HCT116 (cell line): ENCODE measurements at regions not wholly inside any gene's neighbourhood (a gene's known extent, or its start where the extent isn't known, plus 50 kb on each side); places are given as distances from the start of the nearest gene placed in this dataset.

Experiments used
- ATAC-seq: fragments of 200-7000 bp; cut with Tn5 transposase; 2 replicates; pipeline ENCODE4 v1.9.1; 2020; ENCODE audit warnings: mild to moderate bottlenecking, moderate library complexity
- BruUV-seq: library from RNA; stranded (reverse); fragments of 400-500 nt; replicated peaks from 2 replicates; lab custom pipeline; 2021; lab: Mats Ljungman, UMichigan
- CTCF ChIA-PET: fragments of 300-600 bp; sonication (Branson Sonifier 250); formaldehyde crosslinking; loops from one replicate; lab custom pipeline; 2021; ENCODE audit warnings: antibody characterized with exemption; lab: Charles Lee
- POLR2A ChIA-PET: fragments of 300-600, 350-600 bp; sonication (Branson Sonifier 250); formaldehyde crosslinking; loops from one replicate; lab custom pipeline; 2021; ENCODE audit warnings: antibody characterized with exemption; lab: Charles Lee
- RAD21 ChIA-PET, 2 experiments: fragments of 300-600 bp; sonication (Branson Sonifier 250); formaldehyde crosslinking; loops; one replicate each; lab custom pipeline; 2023; ENCODE audit warnings: low total read pairs in 2 of 2; ENCODE audit not compliant: uncharacterized antibody in 2 of 2, unreplicated experiment in 2 of 2, low non-redundant PET in 1 of 2; lab: Charles Lee
- DNase-seq: peaks from one replicate; pipeline ENCODE4 v3.0.0-alpha.2; 2010; ENCODE audit warnings: low read depth, low spot score
- H2AFZ ChIP-seq: fragments of 200-600 bp; shearing (Covaris generic), sonication (generic); 2 replicates; pipeline ENCODE4 v1.6.1; 2017; ENCODE audit warnings: low read depth, mixed run types, mixed read lengths, antibody characterized with exemption, low read length; ENCODE audit not compliant: poor library complexity, severe bottlenecking
- H3K27ac ChIP-seq: 2 replicates; pipeline ENCODE4 v1.5.1; 2012; ENCODE audit warnings: low read depth, low read length
- H3K27me3 ChIP-seq: fragments of 200-600 bp; sonication (generic); 2 replicates; pipeline ENCODE4 v1.6.1; 2016; ENCODE audit warnings: mixed run types, low read length, mixed read lengths; ENCODE audit not compliant: insufficient read depth
- H3K36me3 ChIP-seq, 2 experiments: fragments of 200-500 bp in 1 of 2; fragments of 200-600 bp in 1 of 2; sonication (Bioruptor generic) in 1 of 2; sonication (generic) in 1 of 2; 2 replicates each; pipeline versions ENCODE4 v1.5.1 to v1.6.1; 2014 to 2016; ENCODE audit warnings: low read length in 2 of 2, inconsistent platforms in 1 of 2, mixed read lengths in 1 of 2, mixed run types in 1 of 2; ENCODE audit not compliant: insufficient read depth in 2 of 2, control insufficient read depth in 1 of 2
- H3K4me1 ChIP-seq, 2 experiments: fragments of 200-600 bp in 1 of 2; sonication (generic) in 1 of 2; 2 replicates each; pipeline versions ENCODE4 v1.5.1 to v1.6.1; 2012 to 2017; ENCODE audit warnings: low read length in 2 of 2, inconsistent platforms in 1 of 2, mild to moderate bottlenecking in 1 of 2, mixed read lengths in 1 of 2, mixed run types in 1 of 2, moderate library complexity in 1 of 2; ENCODE audit not compliant: insufficient read depth in 2 of 2, control insufficient read depth in 1 of 2
- H3K4me2 ChIP-seq: fragments of 200-600 bp; sonication (generic); 2 replicates; pipeline ENCODE4 v1.6.1; 2017; ENCODE audit warnings: mixed run types, low read length, mixed read lengths
- H3K4me3 ChIP-seq, 2 experiments: fragments of 200-600 bp in 1 of 2; sonication (generic) in 1 of 2; replicated peaks in 1 of 2; 2 replicates each; pipeline ENCODE4 v1.5.1; 2011 to 2016; ENCODE audit warnings: low read length in 2 of 2, control low read depth in 1 of 2, low read depth in 1 of 2, mild to moderate bottlenecking in 1 of 2, mixed read lengths in 1 of 2, mixed run types in 1 of 2
- H3K79me2 ChIP-seq: fragments of 200-600 bp; sonication (generic); 2 replicates; pipeline ENCODE4 v1.6.1; 2017; ENCODE audit warnings: mild to moderate bottlenecking, mixed run types, low read length, moderate library complexity, mixed read lengths; ENCODE audit not compliant: insufficient read depth
- H3K9ac ChIP-seq: fragments of 200-600 bp; sonication (generic); 2 replicates; pipeline ENCODE4 v1.6.1; 2016; ENCODE audit warnings: low read length, mixed read lengths
- H3K9me2 ChIP-seq: fragments of 200-600 bp; sonication (generic), shearing (Covaris generic); 2 replicates; pipeline ENCODE4 v1.6.1; 2017; ENCODE audit warnings: mixed run types, mild to moderate bottlenecking, moderate library complexity; ENCODE audit not compliant: insufficient read depth
- H3K9me3 ChIP-seq, 2 experiments: fragments of 200-500 bp in 1 of 2; fragments of 200-600 bp in 1 of 2; sonication (Bioruptor generic) in 1 of 2; sonication (generic) in 1 of 2; 2 replicates each; pipeline ENCODE4 v1.6.1; 2014 to 2017; ENCODE audit warnings: low read length in 2 of 2, mixed read lengths in 2 of 2, inconsistent platforms in 1 of 2, low read depth in 1 of 2, mild to moderate bottlenecking in 1 of 2, mixed run types in 1 of 2, moderate library complexity in 1 of 2; ENCODE audit not compliant: control insufficient read depth in 1 of 2, insufficient read depth in 1 of 2
- H4K20me1 ChIP-seq: fragments of 200-600 bp; sonication (generic), shearing (Covaris generic); 2 replicates; pipeline ENCODE4 v1.6.1; 2017; ENCODE audit warnings: mixed run types, mild to moderate bottlenecking, moderate library complexity; ENCODE audit not compliant: insufficient read depth
- CBX3 ChIP-seq: IDR thresholded peaks from 2 replicates; pipeline ENCODE4 v1.6.1; 2012; ENCODE audit warnings: low read depth
- CTCF ChIP-seq, 3 experiments: fragments of 200-600 bp in 1 of 3; sonication (generic) in 1 of 3; IDR thresholded peaks in 2 of 3; conservative IDR thresholded peaks in 1 of 3; 2 replicates each; pipeline ENCODE4 v1.5.1; 2012 to 2017; ENCODE audit warnings: low read depth in 2 of 3, low read length in 2 of 3, antibody characterized with exemption in 1 of 3, borderline replicate concordance in 1 of 3, control low read depth in 1 of 3, mild to moderate bottlenecking in 1 of 3, mixed read lengths in 1 of 3, mixed run types in 1 of 3, moderate library complexity in 1 of 3; ENCODE audit not compliant: insufficient read depth in 1 of 3
- ELF1 ChIP-seq: IDR thresholded peaks from 2 replicates; pipeline ENCODE4 v1.6.1; 2012; ENCODE audit warnings: low read depth, borderline replicate concordance
- EZH2 ChIP-seq: fragments of 200-600 bp; sonication (generic); IDR thresholded peaks from 2 replicates; pipeline ENCODE4 v1.6.1; 2017; ENCODE audit warnings: antibody characterized with exemption, mixed run types
- FOSL1 ChIP-seq: IDR thresholded peaks from 2 replicates; pipeline ENCODE4 v1.6.1; 2012; ENCODE audit warnings: low read depth
- JUND ChIP-seq: IDR thresholded peaks from 2 replicates; pipeline ENCODE4 v1.6.1; 2012
- POLR2AphosphoS5 ChIP-seq: IDR thresholded peaks from 2 replicates; pipeline ENCODE4 v1.6.1; 2011; ENCODE audit warnings: mild to moderate bottlenecking, low read depth, low read length, moderate library complexity
- RAD21 ChIP-seq: IDR thresholded peaks from 2 replicates; pipeline ENCODE4 v1.6.1; 2012; ENCODE audit warnings: low read depth, mild to moderate bottlenecking
- REST ChIP-seq: IDR thresholded peaks from 2 replicates; pipeline ENCODE4 v1.6.1; 2012; ENCODE audit warnings: low read depth
- SIN3A ChIP-seq: IDR thresholded peaks from 2 replicates; pipeline ENCODE4 v1.6.1; 2012; ENCODE audit warnings: low read depth
- SRF ChIP-seq: IDR thresholded peaks from 2 replicates; pipeline ENCODE4 v1.6.1; 2012; ENCODE audit warnings: low read depth
- TCF7L2 ChIP-seq: IDR thresholded peaks from 2 replicates; pipeline ENCODE4 v1.7.0; 2011; ENCODE audit warnings: borderline replicate concordance, inconsistent platforms; ENCODE audit not compliant: insufficient read depth, insufficient read length; ENCODE audit errors: extremely low read depth
- YY1 ChIP-seq: IDR thresholded peaks from 2 replicates; pipeline ENCODE4 v1.6.1; 2011; ENCODE audit warnings: low read length, low read depth, moderate library complexity, mild to moderate bottlenecking; ENCODE audit not compliant: insufficient replicate concordance; ENCODE audit errors: extremely low read depth
- ZFX ChIP-seq: fragments of 450-650 bp; IDR thresholded peaks from 2 replicates; pipeline ENCODE4 v1.6.1; 2017
- ZNF274 ChIP-seq: fragments of 200-500 bp; sonication (Bioruptor generic); IDR thresholded peaks from 2 replicates; pipeline ENCODE4 v1.6.1; 2014; ENCODE audit warnings: mild to moderate bottlenecking, low read depth, low read length, inconsistent platforms
- intact Hi-C: fragments of 100-400 bp; cut with micrococcal nuclease; formaldehyde crosslinking; loops from 2 replicates; pipeline ENCODE4 v1.10.0; 2022

- DNase-seq (no peak), ATAC-seq (no peak)
- intact Hi-C loops, result no loop called here
- Histone ChIP-seq H3K79me2 (no peaks in the 10 kb centered on the region), H3K4me1 (peaks cover 11% of the 10 kb centered on the region in 2 experiments), H3K4me2 (no peak overlapping the region), H4K20me1 (no peaks in the 10 kb centered on the region), H3K9me2 (no peaks in the 10 kb centered on the region), H2AFZ (no peak overlapping the region), H3K36me3 (no peaks in the 10 kb centered on the region), H3K27me3 (no peaks in the 10 kb centered on the region), H3K4me3 (no peak overlapping the region), H3K9ac (no peak overlapping the region), H3K9me3 (no peaks in the 10 kb centered on the region), H3K27ac (no peak overlapping the region)
- RAD21 ChIA-PET, result no interaction called here
- no peak for TF ChIP-seq REST
- TF ChIP-seq ZFX, result no peak
- no peak for TF ChIP-seq ELF1
- TF ChIP-seq YY1, result no peak
- no peak for TF ChIP-seq ZNF274
- no peak for TF ChIP-seq SIN3A
- no peak for TF ChIP-seq EZH2
- TF ChIP-seq POLR2AphosphoS5, result no peak
- TF ChIP-seq CBX3, result no peak
- TF ChIP-seq SRF, result no peak
- TF ChIP-seq FOSL1, result no peak
- TF ChIP-seq CTCF (IDR thresholded peaks at IDR 0.05 in 2 of 3, conservative IDR thresholded peaks at IDR 0.05 in 1 of 3; ENCODE audit: borderline replicate concordance in 1 of 3, insufficient read depth in 1 of 3, low read depth in 2 of 3, low read length in 2 of 3), result no peak
- TF ChIP-seq RAD21, result no peak
- no peak for TF ChIP-seq JUND
- TF ChIP-seq TCF7L2, result no peak
- CTCF ChIA-PET, result no interaction called here
- POLR2A ChIA-PET, result no interaction called here
- BruUV-seq, result no TSS peak
Observed at GRCh38 chr5:89418407-89419085, 535.6 kb upstream of the MEF2C start.
